Endodermal cell (in vitro differentiated cells): ENCODE measurements at regions not wholly inside any gene's neighbourhood (a gene's known extent, or its start where the extent isn't known, plus 50 kb on each side); places are given as distances from the start of the nearest gene placed in this dataset.

Experiments used
- DNase-seq: peaks from one replicate; pipeline ENCODE4 v3.0.0-alpha.2; 2017
- H3K27ac ChIP-seq: 2 replicates; pipeline ENCODE4 v1.5.1; 2013; ENCODE audit warnings: mild to moderate bottlenecking, low read depth, low read length, moderate library complexity
- H3K27me3 ChIP-seq: 2 replicates; pipeline ENCODE4 v1.6.1; 2013; ENCODE audit warnings: mild to moderate bottlenecking, low read length, moderate library complexity; ENCODE audit not compliant: insufficient read depth, control insufficient read depth, poor library complexity, severe bottlenecking
- H3K36me3 ChIP-seq: 2 replicates; pipeline ENCODE4 v1.7.0; 2013; ENCODE audit warnings: mild to moderate bottlenecking, low read length, moderate library complexity; ENCODE audit not compliant: control insufficient read depth, insufficient read depth
- H3K4me1 ChIP-seq: one replicate; pipeline ENCODE4 v1.7.0; 2013; ENCODE audit warnings: low read length; ENCODE audit not compliant: control insufficient read depth, insufficient read depth
- H3K4me3 ChIP-seq: 2 replicates; pipeline ENCODE4 v1.5.1; 2013; ENCODE audit warnings: mild to moderate bottlenecking, low read length, moderate library complexity
- H3K9ac ChIP-seq: 2 replicates; pipeline ENCODE4 v1.6.1; 2013; ENCODE audit warnings: mild to moderate bottlenecking, low read length, moderate library complexity; ENCODE audit not compliant: poor library complexity, severe bottlenecking; ENCODE audit errors: extremely low read depth
- H3K9me3 ChIP-seq: 2 replicates; pipeline ENCODE4 v1.6.1; 2013; ENCODE audit warnings: mild to moderate bottlenecking, low read length, moderate library complexity; ENCODE audit not compliant: control insufficient read depth
- H3K27ac Mint-ChIP-seq: 2 replicates; pipeline ENCODE4 v1.8.0; 2020; ENCODE audit warnings: mixed read lengths
- H3K27me3 Mint-ChIP-seq: 2 replicates; pipeline ENCODE4 v1.8.0; 2021; ENCODE audit warnings: mild to moderate bottlenecking, mixed read lengths; ENCODE audit not compliant: insufficient read depth
- H3K36me3 Mint-ChIP-seq: 2 replicates; pipeline ENCODE4 v1.8.0; 2020; ENCODE audit warnings: low read depth, mixed read lengths
- H3K4me1 Mint-ChIP-seq: 2 replicates; pipeline ENCODE4 v1.8.0; 2020; ENCODE audit warnings: mixed read lengths
- H3K4me3 Mint-ChIP-seq: 2 replicates; pipeline ENCODE4 v1.8.0; 2020; ENCODE audit warnings: mild to moderate bottlenecking, moderate library complexity, mixed read lengths
- H3K9me3 Mint-ChIP-seq: 2 replicates; pipeline ENCODE4 v1.8.0; 2020; ENCODE audit warnings: mild to moderate bottlenecking, mixed read lengths
- WGBS, 2 experiments: methylation state at CpG; one replicate each; pipeline versions ENCODE4 v1.1.5 to v1.1.7; 2013; ENCODE audit warnings: missing lambda C conversion rate in 2 of 2, mixed read lengths in 1 of 2; ENCODE audit not compliant: insufficient coverage in 1 of 2, insufficient read length in 1 of 2; 5-methylcytosine and 5-hydroxymethylcytosine counted together
- TF ChIP-seq, protein P1 (sequence below): fragments of 200-600 bp; sonication (generic); conservative IDR thresholded peaks from 2 replicates; pipeline ENCODE4 v1.5.0; 2021; ENCODE audit warnings: antibody characterized with exemption, mild to moderate bottlenecking

DNA sequence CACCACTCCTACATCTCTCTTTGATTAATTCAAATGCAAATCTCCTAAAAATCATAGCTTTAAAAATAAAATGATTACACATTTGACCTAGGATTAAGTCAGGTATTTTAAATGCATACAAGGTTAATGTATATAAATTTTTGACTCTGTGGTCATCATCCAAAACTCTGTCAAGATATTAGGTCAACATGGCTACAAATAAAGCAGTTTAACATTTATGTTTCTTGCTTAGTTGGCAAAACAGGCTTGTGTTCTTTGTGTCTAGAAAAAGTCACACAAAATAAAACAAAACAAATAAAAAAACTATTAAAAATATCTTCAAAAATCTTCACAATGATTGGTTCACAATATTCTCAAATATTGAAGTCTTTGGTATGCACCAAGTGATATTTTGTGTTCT lies 473.2 kb downstream of the LRFN5 start:
- TF ChIP-seq, protein P1, sequence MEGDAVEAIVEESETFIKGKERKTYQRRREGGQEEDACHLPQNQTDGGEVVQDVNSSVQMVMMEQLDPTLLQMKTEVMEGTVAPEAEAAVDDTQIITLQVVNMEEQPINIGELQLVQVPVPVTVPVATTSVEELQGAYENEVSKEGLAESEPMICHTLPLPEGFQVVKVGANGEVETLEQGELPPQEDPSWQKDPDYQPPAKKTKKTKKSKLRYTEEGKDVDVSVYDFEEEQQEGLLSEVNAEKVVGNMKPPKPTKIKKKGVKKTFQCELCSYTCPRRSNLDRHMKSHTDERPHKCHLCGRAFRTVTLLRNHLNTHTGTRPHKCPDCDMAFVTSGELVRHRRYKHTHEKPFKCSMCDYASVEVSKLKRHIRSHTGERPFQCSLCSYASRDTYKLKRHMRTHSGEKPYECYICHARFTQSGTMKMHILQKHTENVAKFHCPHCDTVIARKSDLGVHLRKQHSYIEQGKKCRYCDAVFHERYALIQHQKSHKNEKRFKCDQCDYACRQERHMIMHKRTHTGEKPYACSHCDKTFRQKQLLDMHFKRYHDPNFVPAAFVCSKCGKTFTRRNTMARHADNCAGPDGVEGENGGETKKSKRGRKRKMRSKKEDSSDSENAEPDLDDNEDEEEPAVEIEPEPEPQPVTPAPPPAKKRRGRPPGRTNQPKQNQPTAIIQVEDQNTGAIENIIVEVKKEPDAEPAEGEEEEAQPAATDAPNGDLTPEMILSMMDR: no peak

DNA sequence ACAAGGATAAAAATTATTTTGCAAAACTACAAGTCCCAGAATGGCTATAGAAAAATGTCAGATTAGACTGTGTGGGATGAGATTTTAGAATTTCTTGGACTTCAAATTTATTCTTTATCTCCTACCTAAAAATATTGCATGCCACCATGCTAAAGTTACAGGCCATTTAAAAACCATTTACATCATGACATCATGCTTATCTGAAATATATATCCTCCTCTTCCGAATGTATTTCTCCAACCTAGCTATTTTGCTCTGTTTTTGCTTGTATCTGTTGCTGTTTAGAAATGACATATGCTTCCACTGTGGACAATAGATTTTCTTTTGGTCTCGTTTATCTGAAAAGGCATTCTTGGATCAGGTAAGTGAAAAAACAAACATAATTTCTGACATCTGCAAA lies 471.7 kb downstream of the LRFN5 start:
- H3K9me3 Mint-ChIP-seq: no peaks in the 10 kb centered on the region
- no peaks in the 10 kb centered on the region for H3K36me3 Mint-ChIP-seq
- Histone ChIP-seq H3K4me3 (no peak overlapping the region), H3K27ac (no peak overlapping the region), H3K36me3 (no peaks in the 10 kb centered on the region), H3K4me1 (no peaks in the 10 kb centered on the region), H3K9me3 (no peaks in the 10 kb centered on the region), H3K27me3 (no peaks in the 10 kb centered on the region), H3K9ac (no peak overlapping the region)
- H3K4me3 Mint-ChIP-seq: no peak overlapping the region
- H3K4me1 Mint-ChIP-seq: no peaks in the 10 kb centered on the region
- no peak for DNase-seq
- H3K27ac Mint-ChIP-seq: no peak overlapping the region
- WGBS, 2 experiments: 81% methylated on average over 2 of the region's 2 CpGs; no CpG with 5 or more reads in 1 of the 2 experiments
- TF ChIP-seq, protein P1: no peak
- H3K27me3 Mint-ChIP-seq: no peaks in the 10 kb centered on the region

More for the DNA sequence above, 473.2 kb downstream of the LRFN5 start:
- Histone ChIP-seq H3K9me3 (no peaks in the 10 kb centered on the region), H3K27me3 (no peaks in the 10 kb centered on the region), H3K9ac (no peak overlapping the region), H3K4me3 (no peak overlapping the region), H3K36me3 (no peaks in the 10 kb centered on the region), H3K27ac (no peak overlapping the region), H3K4me1 (no peaks in the 10 kb centered on the region)
- H3K27me3 Mint-ChIP-seq: no peaks in the 10 kb centered on the region
- no peak overlapping the region for H3K27ac Mint-ChIP-seq
- no peaks in the 10 kb centered on the region for H3K4me1 Mint-ChIP-seq
- no peak overlapping the region for H3K4me3 Mint-ChIP-seq
- H3K36me3 Mint-ChIP-seq: no peaks in the 10 kb centered on the region
- no peak for DNase-seq
- H3K9me3 Mint-ChIP-seq: no peaks in the 10 kb centered on the region

DNA sequence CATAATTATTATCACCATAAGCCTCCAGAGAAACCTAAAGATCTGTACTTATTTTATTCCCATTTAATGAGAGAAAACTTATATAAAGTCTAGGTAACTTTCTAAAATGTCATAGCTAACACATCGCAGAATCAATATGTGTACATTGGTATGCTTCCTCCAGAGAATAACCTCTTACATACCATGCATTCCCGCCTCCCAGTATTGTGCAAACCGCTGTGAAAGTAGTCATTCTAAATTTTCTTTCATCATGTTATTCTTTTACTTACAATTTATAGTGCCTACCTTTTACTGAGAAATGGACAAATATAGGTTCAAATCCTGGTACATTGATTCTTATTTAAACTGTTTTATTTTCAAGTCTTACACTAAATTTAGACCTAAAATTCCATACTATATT lies 463.4 kb downstream of the LRFN5 start:
- DNase-seq: no peak
- no peak overlapping the region for H3K4me3 ChIP-seq
- Mint-ChIP-seq H3K4me3 (no peak overlapping the region), H3K27me3 (no peaks in the 10 kb centered on the region), H3K4me1 (no peaks in the 10 kb centered on the region), H3K27ac (no peak overlapping the region), H3K36me3 (no peaks in the 10 kb centered on the region), H3K9me3 (no peaks in the 10 kb centered on the region)
- 97 to 100% methylated on average over 1 to 3 of the region's 3 CpGs for WGBS, 2 experiments
- H3K27me3 ChIP-seq: no peaks in the 10 kb centered on the region
- no peaks in the 10 kb centered on the region for H3K36me3 ChIP-seq
- H3K4me1 ChIP-seq: no peaks in the 10 kb centered on the region
- no peak overlapping the region for H3K9ac ChIP-seq
- TF ChIP-seq, protein P1: no peak
- H3K9me3 ChIP-seq: no peaks in the 10 kb centered on the region
- H3K27ac ChIP-seq: no peak overlapping the region
